SU-DHL-6 (cell line): ENCODE measurements at regions not wholly inside any gene's neighbourhood (a gene's known extent, or its start where the extent isn't known, plus 50 kb on each side); places are given as distances from the start of the nearest gene placed in this dataset.

Source experiments
- H2AFZ ChIP-seq: fragments of 200-600 bp; sonication (generic); 2 replicates; pipeline ENCODE4 v1.6.1; 2014; ENCODE audit warnings: low read depth, mild to moderate bottlenecking, moderate library complexity, mixed read lengths, antibody characterized with exemption, low read length; ENCODE audit not compliant: severe bottlenecking
- H3F3A ChIP-seq: fragments of 200-600 bp; shearing (Covaris generic); 2 replicates; pipeline ENCODE4 v1.6.0; 2016; ENCODE audit warnings: antibody characterized with exemption, mild to moderate bottlenecking; ENCODE audit not compliant: insufficient read depth
- H3K27ac ChIP-seq: fragments of 200-600 bp; sonication (generic); 2 replicates; pipeline ENCODE4 v1.5.1; 2016; ENCODE audit warnings: low read depth, mild to moderate bottlenecking, low read length, moderate library complexity, mixed read lengths
- H3K27me3 ChIP-seq: fragments of 200-600 bp; sonication (generic), shearing (Covaris generic); 2 replicates; pipeline ENCODE4 v1.6.0; 2014; ENCODE audit warnings: mild to moderate bottlenecking, low read length
- H3K36me3 ChIP-seq: fragments of 200-600 bp; sonication (generic); 2 replicates; pipeline ENCODE4 v1.6.1; 2014; ENCODE audit warnings: mild to moderate bottlenecking, low read length, mixed read lengths
- H3K4me2 ChIP-seq: fragments of 300-600, 200-600 bp; shearing (Covaris generic), sonication (generic); 2 replicates; pipeline ENCODE4 v1.6.0; 2014; ENCODE audit warnings: low read length, low read depth, mild to moderate bottlenecking; ENCODE audit not compliant: poor library complexity, severe bottlenecking
- H3K4me3 ChIP-seq: fragments of 200-600 bp; sonication (generic); 2 replicates; pipeline ENCODE4 v1.5.1; 2014; ENCODE audit warnings: antibody characterized with exemption, low read length, mild to moderate bottlenecking, mixed read lengths; ENCODE audit not compliant: insufficient read depth, poor library complexity, severe bottlenecking
- H3K79me2 ChIP-seq: fragments of 200-600 bp; sonication (generic); 2 replicates; pipeline ENCODE4 v1.6.1; 2014; ENCODE audit warnings: mild to moderate bottlenecking, low read length, moderate library complexity; ENCODE audit not compliant: insufficient read depth
- H3K9ac ChIP-seq: fragments of 200-600 bp; sonication (generic); 2 replicates; pipeline ENCODE4 v1.7.0; 2014; ENCODE audit warnings: mild to moderate bottlenecking, low read length
- H3K9me2 ChIP-seq: fragments of 200-600 bp; sonication (generic); replicated peaks from 2 replicates; pipeline ENCODE4 v1.6.1; 2014; ENCODE audit warnings: low read length; ENCODE audit not compliant: insufficient read depth
- H3K9me3 ChIP-seq: fragments of 200-600 bp; sonication (generic); 2 replicates; pipeline ENCODE4 v1.6.1; 2014; ENCODE audit warnings: low read length, mixed read lengths; ENCODE audit not compliant: insufficient read depth
- H4K20me1 ChIP-seq: fragments of 200-600 bp; sonication (generic); 2 replicates; pipeline ENCODE4 v1.6.1; 2014; ENCODE audit warnings: low read depth, mild to moderate bottlenecking, antibody characterized with exemption, low read length, moderate library complexity, mixed read lengths
- CTCF ChIP-seq: fragments of 200-600 bp; sonication (generic); IDR thresholded peaks from one replicate; pipeline ENCODE4 v1.5.1; 2017; ENCODE audit warnings: antibody characterized with exemption, mild to moderate bottlenecking, low read length, moderate library complexity; ENCODE audit not compliant: insufficient read depth, poor library complexity, severe bottlenecking
- EZH2phosphoT487 ChIP-seq: fragments of 200-600 bp; sonication (generic), shearing (Covaris generic); conservative IDR thresholded peaks from 2 replicates; pipeline ENCODE4 v1.6.1; 2018; ENCODE audit warnings: mild to moderate bottlenecking, antibody characterized with exemption, low read length, moderate library complexity, mixed read lengths

GRCh38 chr4:180009316-180009715 is 2233.9 kb upstream of the TENM3 start:
- H3K4me2 ChIP-seq = no peak overlapping the region
- H4K20me1 ChIP-seq = no peaks in the 10 kb centered on the region
- TF ChIP-seq EZH2phosphoT487 (no peak), CTCF (no peak)
- no peak overlapping the region for H3K4me3 ChIP-seq
- no peaks in the 10 kb centered on the region for H3K36me3 ChIP-seq
- no peaks in the 10 kb centered on the region for H3K9me3 ChIP-seq
- H3K79me2 ChIP-seq = no peaks in the 10 kb centered on the region
- H3K27ac ChIP-seq = no peak overlapping the region
- no peaks in the 10 kb centered on the region for H3F3A ChIP-seq
- H3K9ac ChIP-seq = no peak overlapping the region
- H3K9me2 ChIP-seq = no peaks in the 10 kb centered on the region
- H2AFZ ChIP-seq = no peak overlapping the region
- H3K27me3 ChIP-seq = no peaks in the 10 kb centered on the region

- Histone ChIP-seq H3F3A (no peaks in the 10 kb centered on the region), H3K9ac (no peak overlapping the region), H3K36me3 (no peaks in the 10 kb centered on the region), H2AFZ (no peak overlapping the region), H3K9me3 (no peaks in the 10 kb centered on the region), H3K27ac (no peak overlapping the region), H3K4me3 (no peak overlapping the region), H4K20me1 (no peaks in the 10 kb centered on the region), H3K9me2 (no peaks in the 10 kb centered on the region), H3K4me2 (no peak overlapping the region), H3K79me2 (no peaks in the 10 kb centered on the region), H3K27me3 (no peaks in the 10 kb centered on the region)
- TF ChIP-seq EZH2phosphoT487 (no peak), CTCF (no peak)
Measured at GRCh38 chr4:180028682-180029081, 2214.5 kb upstream of the TENM3 start.

- H3F3A ChIP-seq = no peaks in the 10 kb centered on the region
- H3K9me3 ChIP-seq = no peaks in the 10 kb centered on the region
- no peaks in the 10 kb centered on the region for H3K27me3 ChIP-seq
- no peaks in the 10 kb centered on the region for H4K20me1 ChIP-seq
- no peak overlapping the region for H2AFZ ChIP-seq
- no peak overlapping the region for H3K9ac ChIP-seq
- H3K4me3 ChIP-seq = no peak overlapping the region
- no peak overlapping the region for H3K4me2 ChIP-seq
- H3K9me2 ChIP-seq = no peaks in the 10 kb centered on the region
- H3K36me3 ChIP-seq = no peaks in the 10 kb centered on the region
- no peak for TF ChIP-seq CTCF
- no peak for TF ChIP-seq EZH2phosphoT487
- H3K79me2 ChIP-seq = no peaks in the 10 kb centered on the region
- no peak overlapping the region for H3K27ac ChIP-seq
Measured at GRCh38 chr4:180031330-180031729, 2211.9 kb upstream of the TENM3 start.
